ENCODE measurements at regions not wholly inside any gene's neighbourhood (a gene's known extent, or its start where the extent isn't known, plus 50 kb on each side); places are given as distances from the start of the nearest gene placed in this dataset.

DNA sequence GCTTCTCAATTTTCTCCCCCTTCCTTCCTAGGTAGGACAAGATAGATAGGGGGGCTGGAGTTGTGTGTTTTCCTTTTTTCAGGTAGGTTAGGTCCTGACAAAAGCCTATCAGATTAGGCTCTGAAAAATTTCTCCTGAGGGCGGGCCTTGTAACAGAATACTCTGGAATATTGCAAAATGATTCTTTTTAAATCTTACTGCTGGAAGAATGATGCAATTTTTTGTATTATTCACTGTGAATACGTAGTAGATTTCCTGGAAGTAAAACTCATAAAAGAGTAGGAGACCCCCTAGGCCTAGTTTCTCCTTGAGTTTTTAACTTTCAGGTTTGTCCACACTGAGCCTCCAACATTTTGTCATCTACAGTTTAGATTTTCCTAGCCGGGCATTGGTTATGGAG, 1701.8 kb downstream of the EFNA5 start:
- H3K27me3 ChIP-seq (ENCODE audit: control insufficient read depth, insufficient read depth, low read length) = no peaks in the 10 kb centered on the region
- no peak overlapping the region for H3K9ac ChIP-seq (ENCODE audit: low read depth, low read length)
- ATAC-seq (ENCODE audit: low read depth) (no peak), DNase-seq (no peak)
- H2BK20ac ChIP-seq (ENCODE audit: low read depth, low read length) = no peak overlapping the region
- H3K79me1 ChIP-seq (ENCODE audit: low read depth in 1 of 2, low read length in 2 of 2) = no peaks in the 10 kb centered on the region
- H2AK5ac ChIP-seq (ENCODE audit: low read depth, low read length) = no peak overlapping the region
- no peak overlapping the region for H2BK15ac ChIP-seq (ENCODE audit: low read depth, low read length)
- H3K4ac ChIP-seq (ENCODE audit: low read depth, low read length) = no peak overlapping the region
- H3K36me3 ChIP-seq (ENCODE audit: control insufficient read depth, insufficient read depth, low read length) = no peaks in the 10 kb centered on the region
- no peak overlapping the region for H3K56ac ChIP-seq (ENCODE audit: extremely low read depth, insufficient read depth, low read length)
- H2AFZ ChIP-seq (replicated peaks; ENCODE audit: low read length, poor library complexity) = no peak overlapping the region
- in situ Hi-C loops (cut with MboI; ENCODE audit: low sequenced_read_pairs) (no loop called here), dilution Hi-C loops (cut with HindIII; ENCODE audit: low sequenced_read_pairs, unreplicated experiment) (no loop called here), intact Hi-C loops (cut with micrococcal nuclease) (no loop called here)
- no peaks in the 10 kb centered on the region for H3K9me3 ChIP-seq (ENCODE audit: control insufficient read depth, insufficient read depth, low read length)
- no peak overlapping the region for H3K4me3 ChIP-seq (ENCODE audit: insufficient read depth, low read depth, low read length)
- no peak overlapping the region for H3K18ac ChIP-seq (ENCODE audit: low read depth, low read length)
- no peak overlapping the region for H3K27ac ChIP-seq (ENCODE audit: insufficient read depth, low read length)
- H4K91ac ChIP-seq (ENCODE audit: insufficient read depth, low read depth, low read length) = no peak overlapping the region
- no peak overlapping the region for H2BK120ac ChIP-seq (ENCODE audit: low read depth, low read length)
- H3K4me2 ChIP-seq (ENCODE audit: low read depth, low read length) = no peak overlapping the region
- POLR2A ChIA-PET (ENCODE audit: unreplicated experiment) = no interaction called here
- no peak overlapping the region for H3K23ac ChIP-seq (ENCODE audit: low read depth, low read length)
- H3K4me1 ChIP-seq (ENCODE audit: control insufficient read depth, insufficient read depth, low read length) = no peaks in the 10 kb centered on the region
- H3K14ac ChIP-seq (replicated peaks; ENCODE audit: low read depth, low read length) = no peak overlapping the region
- H4K20me1 ChIP-seq (ENCODE audit: insufficient read depth, low read length) = no peaks in the 10 kb centered on the region
- H2AK9ac ChIP-seq (replicated peaks; ENCODE audit: low read depth, low read length, poor library complexity) = no peak overlapping the region
- H4K8ac ChIP-seq (ENCODE audit: low read depth in 2 of 2, low read length in 2 of 2) = no peak overlapping the region
- TF ChIP-seq POLR2A (IDR thresholded peaks at IDR 0.05; ENCODE audit: low read depth, low read length) (no peak), CEBPB (IDR thresholded peaks at IDR 0.05; ENCODE audit: low read depth, low read length) (peak; percentile 17; the same call in 1 of the 2 replicates)
- H3K9me1 ChIP-seq (ENCODE audit: insufficient read depth, low read length) = no peaks in the 10 kb centered on the region
- CTCF ChIA-PET = no interaction called here
- no CpG with 5 or more reads among the region's 3 CpGs for WGBS, 2 experiments (ENCODE audit: extremely low coverage in 2 of 2, insufficient read length in 1 of 2)
- no peak overlapping the region for H4K5ac ChIP-seq (ENCODE audit: low read depth, low read length)
- no TSS peak for BruUV-seq (replicated peaks)
- H2BK5ac ChIP-seq (ENCODE audit: low read depth, low read length, poor library complexity, severe bottlenecking) = no peak overlapping the region

All from IMR-90 (cell line).